ENCODE measurements at regions not wholly inside any gene's neighbourhood (a gene's known extent, or its start where the extent isn't known, plus 50 kb on each side); places are given as distances from the start of the nearest gene placed in this dataset.

DNA sequence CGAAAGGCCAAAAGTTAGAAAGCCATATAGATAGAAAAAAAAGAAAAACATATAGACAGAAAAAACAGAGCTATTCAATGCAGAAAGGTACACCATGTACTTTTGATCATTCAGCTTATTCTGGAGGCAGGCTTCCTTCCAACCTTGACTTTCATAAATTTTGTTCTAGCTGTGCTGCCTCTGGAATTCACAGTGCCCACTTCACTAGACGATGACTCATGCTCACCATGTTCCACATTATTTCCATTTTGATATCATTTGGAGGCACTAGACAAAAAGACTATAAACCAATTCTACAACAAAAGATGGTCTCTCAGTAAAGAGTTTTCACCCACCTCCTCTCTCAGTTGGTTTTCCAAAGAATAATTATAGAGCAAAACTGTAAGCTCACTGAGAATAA is 229.0 kb upstream of the IPO5 start:
- TF ChIP-seq, protein P1, sequence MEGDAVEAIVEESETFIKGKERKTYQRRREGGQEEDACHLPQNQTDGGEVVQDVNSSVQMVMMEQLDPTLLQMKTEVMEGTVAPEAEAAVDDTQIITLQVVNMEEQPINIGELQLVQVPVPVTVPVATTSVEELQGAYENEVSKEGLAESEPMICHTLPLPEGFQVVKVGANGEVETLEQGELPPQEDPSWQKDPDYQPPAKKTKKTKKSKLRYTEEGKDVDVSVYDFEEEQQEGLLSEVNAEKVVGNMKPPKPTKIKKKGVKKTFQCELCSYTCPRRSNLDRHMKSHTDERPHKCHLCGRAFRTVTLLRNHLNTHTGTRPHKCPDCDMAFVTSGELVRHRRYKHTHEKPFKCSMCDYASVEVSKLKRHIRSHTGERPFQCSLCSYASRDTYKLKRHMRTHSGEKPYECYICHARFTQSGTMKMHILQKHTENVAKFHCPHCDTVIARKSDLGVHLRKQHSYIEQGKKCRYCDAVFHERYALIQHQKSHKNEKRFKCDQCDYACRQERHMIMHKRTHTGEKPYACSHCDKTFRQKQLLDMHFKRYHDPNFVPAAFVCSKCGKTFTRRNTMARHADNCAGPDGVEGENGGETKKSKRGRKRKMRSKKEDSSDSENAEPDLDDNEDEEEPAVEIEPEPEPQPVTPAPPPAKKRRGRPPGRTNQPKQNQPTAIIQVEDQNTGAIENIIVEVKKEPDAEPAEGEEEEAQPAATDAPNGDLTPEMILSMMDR (IDR thresholded peaks at IDR 0.05) = no peak
- no peak for TF ChIP-seq ZFX (IDR thresholded peaks at IDR 0.05; ENCODE audit: borderline replicate concordance)

Data from 22Rv1 (cell line).